ENCODE measurements at regions not wholly inside any gene's neighbourhood (a gene's known extent, or its start where the extent isn't known, plus 50 kb on each side); places are given as distances from the start of the nearest gene placed in this dataset.

DNA sequence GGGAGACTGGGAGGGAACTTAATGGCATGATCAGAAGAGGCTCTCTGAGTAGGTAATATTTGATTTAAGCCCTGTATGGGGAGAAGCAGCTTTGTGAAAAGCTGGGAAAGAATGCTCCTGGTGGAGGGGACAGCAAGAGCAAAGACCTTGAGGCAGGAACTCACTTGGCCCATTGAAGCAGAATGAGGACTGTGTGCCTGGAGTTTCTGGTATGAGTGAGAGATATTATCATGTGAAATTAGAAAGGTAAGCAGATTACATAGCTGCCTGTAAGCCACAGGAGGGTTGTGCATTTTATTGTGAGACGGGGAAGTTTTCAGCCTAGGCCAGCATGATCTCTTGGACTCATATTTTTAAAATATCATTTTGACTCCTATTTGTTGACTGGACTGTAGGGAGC, 502.1 kb downstream of the DHX35 start:
- H3K4me1 Mint-ChIP-seq: no peaks in the 10 kb centered on the region
- TF ChIP-seq, protein P1, sequence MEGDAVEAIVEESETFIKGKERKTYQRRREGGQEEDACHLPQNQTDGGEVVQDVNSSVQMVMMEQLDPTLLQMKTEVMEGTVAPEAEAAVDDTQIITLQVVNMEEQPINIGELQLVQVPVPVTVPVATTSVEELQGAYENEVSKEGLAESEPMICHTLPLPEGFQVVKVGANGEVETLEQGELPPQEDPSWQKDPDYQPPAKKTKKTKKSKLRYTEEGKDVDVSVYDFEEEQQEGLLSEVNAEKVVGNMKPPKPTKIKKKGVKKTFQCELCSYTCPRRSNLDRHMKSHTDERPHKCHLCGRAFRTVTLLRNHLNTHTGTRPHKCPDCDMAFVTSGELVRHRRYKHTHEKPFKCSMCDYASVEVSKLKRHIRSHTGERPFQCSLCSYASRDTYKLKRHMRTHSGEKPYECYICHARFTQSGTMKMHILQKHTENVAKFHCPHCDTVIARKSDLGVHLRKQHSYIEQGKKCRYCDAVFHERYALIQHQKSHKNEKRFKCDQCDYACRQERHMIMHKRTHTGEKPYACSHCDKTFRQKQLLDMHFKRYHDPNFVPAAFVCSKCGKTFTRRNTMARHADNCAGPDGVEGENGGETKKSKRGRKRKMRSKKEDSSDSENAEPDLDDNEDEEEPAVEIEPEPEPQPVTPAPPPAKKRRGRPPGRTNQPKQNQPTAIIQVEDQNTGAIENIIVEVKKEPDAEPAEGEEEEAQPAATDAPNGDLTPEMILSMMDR (IDR thresholded peaks at IDR 0.05): no peak
- Histone ChIP-seq H3K79me2 (ENCODE audit: insufficient read depth, low read length) (no peaks in the 10 kb centered on the region), H3K9ac (ENCODE audit: insufficient read depth, low read length, poor library complexity, severe bottlenecking) (no peak overlapping the region), H3K9me3 (replicated peaks in 1 of 2; ENCODE audit: control insufficient read depth in 1 of 2, insufficient read depth in 1 of 2, low read length in 2 of 2) (no peaks in the 10 kb centered on the region), H3K4me1 (ENCODE audit: control insufficient read depth in 1 of 2, insufficient read depth in 2 of 2, low read length in 2 of 2) (no peaks in the 10 kb centered on the region), H4K20me1 (ENCODE audit: insufficient read depth, low read length) (no peaks in the 10 kb centered on the region), H2AFZ (ENCODE audit: insufficient read depth, low read depth, low read length, poor library complexity, severe bottlenecking) (no peak overlapping the region), H3K27ac (ENCODE audit: low read depth in 1 of 2, low read length in 2 of 2) (no peak overlapping the region), H3K27me3 (ENCODE audit: control insufficient read depth in 2 of 2, insufficient read depth in 2 of 2, low read length in 2 of 2) (no peaks in the 10 kb centered on the region), H3K4me3 (replicated peaks in 1 of 3; ENCODE audit: low read depth in 2 of 3, low read length in 3 of 3) (no peak overlapping the region), H3K4me2 (replicated peaks; ENCODE audit: extremely low read depth, low read length, poor library complexity, severe bottlenecking) (no peak overlapping the region), H3K36me3 (replicated peaks in 1 of 2; ENCODE audit: control insufficient read depth in 1 of 2, insufficient read depth in 2 of 2, low read length in 2 of 2) (no peaks in the 10 kb centered on the region)
- no peak overlapping the region for H3K4me3 Mint-ChIP-seq
- peaks cover 0 to 3% (median 2%) of the 10 kb centered on the region in 3 donors for H3K27me3 Mint-ChIP-seq (ENCODE audit: low read depth in 3 of 3)
- no peak for DNase-seq
- intact Hi-C loops (cut with micrococcal nuclease): no loop called here
- no peak overlapping the region for H3K27ac Mint-ChIP-seq
- WGBS (ENCODE audit: insufficient coverage): no CpG with 5 or more reads among the region's 1 CpG
- H3K36me3 Mint-ChIP-seq: no peaks in the 10 kb centered on the region
- H3K9me3 Mint-ChIP-seq: peaks cover 0 to 9% (median 2%) of the 10 kb centered on the region in 7 donors

DNA sequence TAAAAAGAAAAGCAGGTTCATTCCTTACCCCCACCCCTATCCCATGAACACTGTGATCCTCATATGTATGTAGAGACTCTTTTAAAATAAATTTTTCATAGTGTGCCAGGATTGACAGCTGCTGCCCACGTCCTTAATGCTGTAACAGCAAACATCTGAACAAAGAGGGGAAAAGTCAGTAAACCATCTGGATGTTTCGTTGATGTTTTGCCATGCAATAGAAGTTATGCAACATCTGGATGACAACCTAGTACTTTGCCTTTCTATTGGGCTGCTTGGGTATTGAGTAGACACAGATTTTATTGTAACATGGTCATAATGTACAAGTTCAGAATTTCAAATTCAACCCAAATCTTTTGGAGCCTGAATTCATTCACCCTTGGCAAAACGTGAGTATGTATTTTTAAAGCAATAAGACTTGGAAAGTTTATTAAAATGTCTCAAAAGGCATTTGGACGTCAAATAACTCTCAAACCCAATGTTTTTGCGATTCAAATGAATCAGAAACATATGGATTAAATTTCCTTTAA, 500.3 kb downstream of the DHX35 start:
- no peaks in the 10 kb centered on the region for H3K79me2 ChIP-seq (ENCODE audit: insufficient read depth, low read length)
- H3K27me3 ChIP-seq (ENCODE audit: control insufficient read depth in 2 of 2, insufficient read depth in 2 of 2, low read length in 2 of 2): no peaks in the 10 kb centered on the region
- no peak overlapping the region for H3K4me2 ChIP-seq (replicated peaks; ENCODE audit: extremely low read depth, low read length, poor library complexity, severe bottlenecking)
- H3K27me3 Mint-ChIP-seq (ENCODE audit: low read depth in 3 of 3): peaks cover 0 to 3% (median 2%) of the 10 kb centered on the region in 3 donors
- no peaks in the 10 kb centered on the region for H3K4me1 ChIP-seq (ENCODE audit: control insufficient read depth in 1 of 2, insufficient read depth in 2 of 2, low read length in 2 of 2)
- no peak overlapping the region for H3K27ac Mint-ChIP-seq
- no peaks in the 10 kb centered on the region for H3K36me3 ChIP-seq (replicated peaks in 1 of 2; ENCODE audit: control insufficient read depth in 1 of 2, insufficient read depth in 2 of 2, low read length in 2 of 2)
- H3K36me3 Mint-ChIP-seq: no peaks in the 10 kb centered on the region
- TF ChIP-seq, protein P1 (IDR thresholded peaks at IDR 0.05): no peak
- 80% methylated on average over 2 of the region's 5 CpGs for WGBS (ENCODE audit: insufficient coverage)
- no peak for DNase-seq
- H3K9me3 Mint-ChIP-seq: peaks cover 0 to 9% (median 3%) of the 10 kb centered on the region in 7 donors
- intact Hi-C loops (cut with micrococcal nuclease): no loop called here
- no peaks in the 10 kb centered on the region for H4K20me1 ChIP-seq (ENCODE audit: insufficient read depth, low read length)
- H3K4me1 Mint-ChIP-seq: no peaks in the 10 kb centered on the region
- no peak overlapping the region for H3K9ac ChIP-seq (ENCODE audit: insufficient read depth, low read length, poor library complexity, severe bottlenecking)
- no peak overlapping the region for H3K4me3 Mint-ChIP-seq
- no peak overlapping the region for H3K4me3 ChIP-seq (replicated peaks in 1 of 3; ENCODE audit: low read depth in 2 of 3, low read length in 3 of 3)
- no peak overlapping the region for H2AFZ ChIP-seq (ENCODE audit: insufficient read depth, low read depth, low read length, poor library complexity, severe bottlenecking)
- no peak overlapping the region for H3K27ac ChIP-seq (ENCODE audit: low read depth in 1 of 2, low read length in 2 of 2)
- H3K9me3 ChIP-seq (replicated peaks in 1 of 2; ENCODE audit: control insufficient read depth in 1 of 2, insufficient read depth in 1 of 2, low read length in 2 of 2): no peaks in the 10 kb centered on the region
